A549 (cell line): ENCODE measurements at regions not wholly inside any gene's neighbourhood (a gene's known extent, or its start where the extent isn't known, plus 50 kb on each side); places are given as distances from the start of the nearest gene placed in this dataset.

Experiments
- POLR2A ChIP-seq: IDR thresholded peaks from 2 replicates; pipeline ENCODE4 v1.6.1; 2012; ENCODE audit warnings: mild to moderate bottlenecking, low read length
- RCOR1 ChIP-seq: fragments of 150-350 bp; IDR thresholded peaks from 2 replicates; pipeline ENCODE4 v1.6.1; 2014; ENCODE audit warnings: antibody characterized with exemption, low read length, low read depth
- RFX5 ChIP-seq: fragments of 450-650 bp; IDR thresholded peaks from 2 replicates; pipeline ENCODE4 v1.7.1; 2014; ENCODE audit warnings: antibody characterized with exemption, mild to moderate bottlenecking, moderate library complexity
- TFCP2L1 ChIP-seq: fragments of 250-450 bp; sonication (Bioruptor Pico); IDR thresholded peaks from 2 replicates; pipeline ENCODE4 v1.5.0; 2021; ENCODE audit warnings: mild to moderate bottlenecking
- ZFP36 ChIP-seq: fragments of 450-650 bp; IDR thresholded peaks from 2 replicates; pipeline ENCODE4 v1.6.1; 2014; ENCODE audit warnings: borderline replicate concordance; ENCODE audit not compliant: partially characterized antibody
- TF ChIP-seq, protein P1 (sequence below): IDR thresholded peaks from 2 replicates; pipeline ENCODE4 v1.6.1; 2012; ENCODE audit warnings: low read depth, borderline replicate concordance
- TF ChIP-seq, protein P2 (sequence below): IDR thresholded peaks from 2 replicates; pipeline ENCODE4 v1.6.1; 2012

DNA sequence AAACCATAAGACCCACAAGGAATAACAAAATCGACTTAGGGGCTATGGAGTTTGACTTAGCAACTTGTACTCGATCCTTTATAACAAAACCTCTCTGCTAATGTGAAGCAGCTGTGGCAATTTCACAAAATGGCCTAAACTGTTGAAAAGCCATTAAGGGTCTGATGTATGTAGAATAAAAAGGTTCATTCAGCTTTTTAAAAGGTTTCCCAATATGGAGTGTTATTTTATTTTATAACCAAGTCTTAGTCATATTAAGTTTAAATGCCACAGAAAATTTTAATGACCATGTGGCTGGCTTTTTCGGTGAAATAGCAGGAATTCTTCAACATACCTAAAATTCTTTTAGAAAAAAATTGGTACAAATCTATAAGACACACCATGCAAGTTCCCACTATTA is 291.8 kb upstream of the HAND2 start:
- no peak for TF ChIP-seq TFCP2L1 (CRISPR knock-in tag)
- TF ChIP-seq, protein P1, sequence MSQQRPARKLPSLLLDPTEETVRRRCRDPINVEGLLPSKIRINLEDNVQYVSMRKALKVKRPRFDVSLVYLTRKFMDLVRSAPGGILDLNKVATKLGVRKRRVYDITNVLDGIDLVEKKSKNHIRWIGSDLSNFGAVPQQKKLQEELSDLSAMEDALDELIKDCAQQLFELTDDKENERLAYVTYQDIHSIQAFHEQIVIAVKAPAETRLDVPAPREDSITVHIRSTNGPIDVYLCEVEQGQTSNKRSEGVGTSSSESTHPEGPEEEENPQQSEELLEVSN = no peak
- TF ChIP-seq, protein P2, sequence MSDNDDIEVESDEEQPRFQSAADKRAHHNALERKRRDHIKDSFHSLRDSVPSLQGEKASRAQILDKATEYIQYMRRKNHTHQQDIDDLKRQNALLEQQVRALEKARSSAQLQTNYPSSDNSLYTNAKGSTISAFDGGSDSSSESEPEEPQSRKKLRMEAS = no peak
- no peak for TF ChIP-seq RFX5
- TF ChIP-seq ZFP36 = no peak
- TF ChIP-seq POLR2A = no peak
- no peak for TF ChIP-seq RCOR1
